Left hindlimb (tissue), 1 donor: ENCODE measurements at regions not wholly inside any gene's neighbourhood (a gene's known extent, or its start where the extent isn't known, plus 50 kb on each side); places are given as distances from the start of the nearest gene placed in this dataset.
A peak's percentile ranks its signal among the peaks of the same experiment; 100 is the strongest.
"Not testable (repeated sequence)": the region's sequence is repeated elsewhere in the genome, so short reads cannot be mapped to it uniquely, and the experiment has no call there.

Experiments used
- DNase-seq: peaks from one replicate; pipeline ENCODE4 v3.0.0-alpha.2; 2018

DNA sequence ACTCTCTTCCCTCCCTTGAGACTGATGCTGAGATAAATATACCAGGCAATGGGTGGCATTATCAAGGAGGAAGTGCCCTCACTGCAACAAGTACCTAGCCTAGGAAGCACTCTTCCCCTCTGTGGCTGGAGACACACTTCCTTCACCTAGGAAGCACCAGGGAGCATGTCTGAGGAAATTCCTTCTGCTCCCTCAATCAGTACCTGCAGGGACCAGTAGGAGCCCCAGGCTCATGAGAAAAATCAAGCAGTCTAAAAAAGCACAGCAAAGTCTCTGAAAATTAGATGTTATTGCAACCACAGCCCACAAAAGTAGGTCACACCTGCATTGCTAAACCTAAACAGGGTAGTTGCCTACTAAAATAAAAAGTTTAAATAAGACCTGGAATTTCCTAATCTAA lies 78.2 kb upstream of the TRPM1 start:
- DNase-seq, result no peak

DNA sequence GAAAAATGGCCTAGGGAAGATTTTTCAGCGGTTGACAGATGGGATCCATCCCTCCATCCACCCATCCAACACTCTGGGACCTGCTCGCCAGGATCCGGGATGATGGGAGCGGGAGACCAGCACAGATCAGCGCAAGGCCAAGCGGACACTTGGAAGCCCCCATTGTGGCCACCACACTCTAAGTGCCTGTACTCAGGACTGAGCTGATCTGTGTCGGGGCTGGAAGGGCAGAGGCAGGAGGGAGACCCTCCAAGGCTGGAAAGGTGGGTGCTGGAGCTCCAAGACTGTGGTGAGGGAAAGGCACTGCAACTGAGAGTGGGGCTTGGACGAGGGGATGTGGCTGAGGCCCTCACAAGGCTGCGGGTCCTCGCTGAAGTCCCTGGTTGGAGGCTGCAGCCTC lies 91.8 kb upstream of the TRPM1 start:
- no peak for DNase-seq

DNA sequence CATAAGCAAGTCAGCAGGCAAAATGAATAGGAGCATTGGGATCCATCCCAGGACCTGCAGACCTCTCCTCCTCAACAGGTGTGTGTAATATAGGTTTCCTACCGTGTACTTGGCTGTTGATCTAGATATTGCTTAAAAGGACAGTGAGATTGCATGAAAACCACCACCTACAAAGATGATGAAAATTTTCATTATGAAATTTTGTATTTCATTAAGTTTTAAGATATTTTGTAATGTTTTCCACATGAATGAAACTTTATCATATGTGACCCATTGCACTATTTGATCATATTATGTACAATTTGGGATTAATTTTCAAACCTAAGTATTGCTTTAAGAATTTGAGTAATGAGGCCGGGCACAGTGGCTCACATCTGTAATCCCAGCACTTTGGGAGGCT lies 94.3 kb upstream of the TRPM1 start:
- DNase-seq, result no peak

DNA sequence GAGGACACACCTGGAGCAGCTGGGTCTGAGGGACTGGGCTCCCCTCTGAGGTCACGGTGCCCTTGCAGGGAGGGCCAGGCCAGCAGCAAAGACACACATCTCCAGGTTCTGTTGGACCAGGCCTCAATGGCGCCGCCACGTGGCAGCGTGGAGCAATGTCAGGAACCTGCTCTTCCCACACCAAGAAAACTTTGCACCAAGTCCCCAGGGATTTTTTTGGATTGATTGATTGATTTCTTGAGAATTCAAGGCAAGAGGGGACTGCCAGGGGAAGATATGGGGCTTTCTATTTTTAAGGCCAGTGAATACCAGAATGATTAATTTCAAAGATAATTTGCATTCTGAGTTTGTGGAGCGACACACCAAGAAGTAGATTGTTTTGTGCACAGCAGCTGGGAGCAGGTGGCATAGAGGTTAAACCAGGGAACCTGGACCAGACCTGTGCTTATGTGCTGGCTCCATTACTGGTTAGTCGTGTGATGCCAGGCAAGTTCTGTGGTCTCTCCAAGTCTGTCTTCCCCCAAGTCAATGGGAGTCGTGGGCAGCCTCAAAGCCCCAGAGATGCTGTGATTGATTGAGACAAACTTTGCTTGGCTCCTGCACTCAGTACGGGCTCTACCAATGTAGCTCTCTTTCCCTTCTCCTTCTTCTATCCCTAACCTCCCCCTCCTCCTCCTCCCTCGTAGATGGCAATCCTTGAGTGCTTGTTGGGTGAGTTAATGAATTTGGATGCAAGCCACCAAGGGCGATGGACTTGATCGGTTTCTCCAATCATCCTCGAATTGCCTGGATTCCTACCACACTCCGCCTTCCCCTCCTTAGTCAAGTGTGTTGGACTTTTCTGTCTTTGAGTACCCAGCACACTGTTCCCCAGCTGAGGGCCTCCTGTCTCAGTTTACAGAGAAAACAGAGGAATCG lies 96.2 kb upstream of the TRPM1 start:
- DNase-seq, result no peak

DNA sequence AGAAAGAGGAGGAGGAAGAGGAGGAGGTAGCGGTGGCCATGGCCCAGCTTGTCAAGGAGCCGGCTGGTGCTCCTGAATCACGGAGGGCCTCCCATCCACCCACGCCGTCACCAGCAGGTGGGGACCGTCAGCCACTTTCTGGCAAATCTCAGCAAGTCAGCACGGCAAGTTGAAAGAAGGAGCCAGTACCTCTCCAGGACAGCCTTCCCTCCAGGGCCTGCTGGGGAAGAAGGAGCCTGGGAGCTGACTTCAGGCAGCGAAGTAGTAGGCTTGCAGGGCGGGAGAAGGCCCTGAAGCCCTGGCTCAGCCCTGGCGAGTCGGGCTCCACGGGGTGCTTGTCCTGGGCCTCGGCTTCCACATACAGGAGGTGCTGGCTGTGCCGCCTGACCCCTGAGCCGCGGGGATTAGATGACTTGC lies 99.2 kb upstream of the TRPM1 start:
- DNase-seq, result peak; percentile 78

DNA sequence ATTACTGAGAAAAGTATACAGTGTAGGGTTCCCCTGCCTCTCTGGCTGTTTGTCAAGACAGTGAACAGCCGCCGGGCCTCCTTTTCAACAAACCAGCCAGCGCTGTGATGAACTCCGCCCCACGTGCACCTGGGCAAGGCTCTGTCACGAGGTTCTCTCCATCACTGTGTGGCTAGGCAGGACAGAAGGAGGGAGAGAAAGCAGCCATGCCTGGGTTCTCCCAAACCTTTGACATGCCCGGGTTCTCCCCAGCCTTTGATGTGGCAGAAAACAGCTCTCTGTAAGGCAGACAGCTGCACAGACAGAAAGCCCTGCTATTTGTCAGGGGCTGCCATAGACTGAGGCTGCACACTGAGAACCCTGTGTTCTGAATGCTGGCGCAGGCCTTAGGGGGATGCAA lies 101.4 kb upstream of the TRPM1 start:
- no peak for DNase-seq

DNA sequence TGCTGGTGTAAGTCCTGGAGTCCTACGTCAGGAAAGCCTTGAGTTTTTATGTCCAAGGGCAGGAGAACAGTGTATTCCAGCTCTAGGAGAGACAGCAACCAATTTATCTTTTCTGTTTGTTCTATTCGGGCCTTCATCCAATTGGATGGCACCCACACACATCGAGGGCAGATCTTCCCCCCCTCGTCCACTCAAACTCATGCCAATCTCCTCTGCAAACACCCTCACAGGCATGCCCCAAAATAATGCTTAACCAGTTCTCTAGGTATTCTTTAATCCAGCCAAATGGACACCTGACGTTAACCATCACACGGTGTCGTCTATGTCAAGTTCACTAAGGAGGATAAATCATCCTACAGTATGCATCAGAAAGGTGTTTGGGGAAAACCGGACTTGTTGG lies 102.5 kb upstream of the TRPM1 start:
- DNase-seq, result no peak

DNA sequence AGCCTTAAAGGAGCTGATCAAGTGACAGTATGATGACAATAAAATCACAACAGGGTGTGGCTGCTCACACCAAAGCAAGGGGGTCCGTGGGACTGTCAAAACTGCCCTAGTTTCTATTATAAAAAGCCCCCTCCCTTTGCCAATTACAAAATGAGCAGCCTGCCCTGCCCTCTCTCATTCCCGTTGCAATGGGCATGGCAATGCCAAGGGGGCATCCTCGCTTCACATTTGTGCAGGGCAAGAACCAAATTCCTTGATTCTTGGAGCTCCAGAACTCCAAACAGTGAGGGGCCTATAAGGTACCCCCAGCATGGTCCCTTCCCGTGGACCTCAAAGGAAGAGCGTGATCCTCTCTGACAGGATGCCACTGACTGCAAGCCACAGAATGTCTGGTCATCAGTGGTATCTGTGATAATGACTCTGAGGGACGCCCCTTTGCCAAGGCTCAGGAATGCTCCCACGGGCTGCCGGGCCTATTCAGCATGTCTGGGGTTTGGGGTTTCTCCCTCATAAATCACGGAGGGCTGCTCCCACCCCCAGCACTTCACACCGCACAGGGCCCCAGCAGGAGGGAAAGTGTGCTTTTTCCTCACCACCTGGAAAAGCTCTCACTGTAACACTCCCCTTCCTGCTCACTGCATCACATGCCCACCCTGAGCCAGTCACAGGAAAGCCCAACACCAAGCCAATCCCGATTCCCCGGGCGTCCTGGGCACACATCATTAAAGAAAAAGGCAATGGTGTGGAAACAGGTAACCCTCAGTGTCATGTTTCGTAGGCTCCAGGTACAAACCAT lies 105.1 kb upstream of the TRPM1 start:
- DNase-seq, result no peak

DNA sequence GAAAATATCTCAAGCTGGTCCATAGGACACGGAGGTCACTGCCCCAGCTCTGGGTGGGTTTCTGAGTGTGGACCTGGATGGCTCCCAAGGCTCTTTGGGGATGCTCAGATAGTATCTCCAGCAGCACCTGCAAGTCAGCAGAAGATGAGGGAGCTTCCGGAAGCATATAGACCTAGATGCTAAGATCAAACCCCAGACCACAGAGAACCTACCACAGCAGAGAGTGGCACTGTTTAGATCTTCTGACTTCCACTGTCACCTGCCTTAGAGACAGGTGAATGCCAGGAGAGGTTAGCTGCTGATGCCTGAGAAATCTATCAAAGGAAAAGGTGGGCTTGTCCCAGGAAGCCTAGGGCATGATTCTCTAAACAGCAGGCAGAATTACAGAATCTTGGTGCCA lies 105.7 kb upstream of the TRPM1 start:
- DNase-seq, result no peak

DNA sequence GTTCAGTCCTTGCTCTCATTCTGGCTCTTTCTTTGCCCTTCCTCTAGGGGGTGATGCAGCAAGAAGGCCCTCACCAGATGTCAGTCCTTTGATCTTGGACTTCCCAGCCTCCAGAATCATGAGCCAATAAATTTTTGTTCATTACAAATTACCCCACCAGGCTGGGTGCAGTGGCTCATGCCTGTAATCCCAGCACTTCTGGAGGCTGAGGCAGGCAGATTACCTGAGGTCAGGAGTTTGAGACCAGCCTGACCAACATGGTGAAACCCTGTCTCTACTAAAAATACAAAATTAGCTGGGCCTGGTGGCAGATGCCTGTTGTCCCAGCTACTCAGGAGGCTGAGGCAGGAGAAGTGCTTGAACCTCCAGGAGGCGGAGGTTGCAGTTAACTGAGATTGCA lies 106.3 kb upstream of the TRPM1 start:
- not testable (repeated sequence) for DNase-seq

DNA sequence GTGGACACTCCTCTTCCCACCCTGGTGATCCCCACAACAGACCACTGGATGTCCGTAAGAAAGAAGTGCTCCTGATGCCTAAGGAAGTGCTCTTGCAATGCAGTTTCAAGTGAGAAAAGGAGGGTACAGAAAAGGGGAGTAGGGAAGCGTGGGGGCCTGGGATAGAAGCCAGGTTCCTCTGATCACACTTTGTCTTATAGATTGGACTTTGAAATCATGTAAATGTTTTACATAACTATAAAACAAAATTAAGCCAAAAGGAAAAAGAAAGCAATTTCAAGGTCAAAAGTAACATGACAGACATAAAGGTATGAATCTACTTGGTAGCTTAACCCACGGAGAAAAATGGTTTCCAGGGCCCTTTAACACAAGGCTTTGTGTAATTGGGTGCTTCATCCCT lies 107.3 kb upstream of the TRPM1 start:
- no peak for DNase-seq

DNA sequence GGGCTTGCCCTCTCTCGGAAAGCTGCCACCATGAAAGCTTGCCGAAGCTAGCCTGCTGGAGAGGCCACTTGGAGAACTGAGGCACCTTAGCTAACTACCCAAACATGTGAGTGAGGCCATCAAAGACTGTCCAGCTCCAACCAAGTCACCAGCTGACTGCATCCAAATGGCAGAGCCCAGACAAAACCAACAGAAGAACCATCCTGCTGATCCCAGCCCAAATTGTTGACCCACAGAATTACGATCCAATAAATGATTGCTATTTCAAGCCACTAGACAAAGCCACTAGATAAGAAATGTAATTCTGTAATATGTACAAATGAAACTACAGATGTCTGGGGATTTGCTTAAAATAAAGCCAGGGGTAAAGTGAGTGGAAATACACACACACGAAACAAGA lies 109.8 kb upstream of the TRPM1 start:
- no peak for DNase-seq

DNA sequence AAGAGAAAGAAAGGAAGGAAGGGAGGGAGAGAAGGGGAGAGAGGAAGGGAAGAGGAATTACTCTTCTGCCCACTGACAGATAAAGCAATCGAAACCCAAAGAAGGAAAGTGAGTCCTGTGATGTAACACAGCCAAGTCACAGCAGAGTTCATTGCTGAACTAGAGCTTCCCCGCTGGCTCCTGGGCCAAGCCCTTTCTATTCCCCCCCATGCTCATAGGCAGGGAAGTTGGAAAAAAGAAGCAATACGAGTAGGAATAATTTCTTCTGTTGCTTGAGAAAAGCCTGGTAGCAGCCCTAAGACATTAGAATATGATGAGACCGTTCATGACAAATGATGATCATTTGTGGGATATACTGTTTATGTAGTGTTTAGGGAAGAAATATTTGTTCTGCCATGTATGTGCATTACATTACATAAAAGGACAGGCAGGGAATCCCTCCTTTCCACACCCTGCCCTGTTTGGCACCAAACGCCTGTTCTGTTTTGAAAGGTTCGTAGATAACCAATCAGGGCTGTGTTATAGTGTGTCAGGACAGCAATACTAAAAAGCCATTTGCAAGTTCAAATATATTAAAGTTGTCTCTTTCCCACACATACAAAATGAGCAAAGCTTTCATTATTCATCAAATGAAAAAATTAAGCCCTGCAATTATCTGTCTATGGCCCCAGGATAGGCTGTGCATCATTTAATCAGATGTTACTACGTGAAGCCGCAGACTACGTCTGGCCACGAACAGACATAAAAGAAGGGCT lies 111.0 kb upstream of the TRPM1 start:
- no peak for DNase-seq

DNA sequence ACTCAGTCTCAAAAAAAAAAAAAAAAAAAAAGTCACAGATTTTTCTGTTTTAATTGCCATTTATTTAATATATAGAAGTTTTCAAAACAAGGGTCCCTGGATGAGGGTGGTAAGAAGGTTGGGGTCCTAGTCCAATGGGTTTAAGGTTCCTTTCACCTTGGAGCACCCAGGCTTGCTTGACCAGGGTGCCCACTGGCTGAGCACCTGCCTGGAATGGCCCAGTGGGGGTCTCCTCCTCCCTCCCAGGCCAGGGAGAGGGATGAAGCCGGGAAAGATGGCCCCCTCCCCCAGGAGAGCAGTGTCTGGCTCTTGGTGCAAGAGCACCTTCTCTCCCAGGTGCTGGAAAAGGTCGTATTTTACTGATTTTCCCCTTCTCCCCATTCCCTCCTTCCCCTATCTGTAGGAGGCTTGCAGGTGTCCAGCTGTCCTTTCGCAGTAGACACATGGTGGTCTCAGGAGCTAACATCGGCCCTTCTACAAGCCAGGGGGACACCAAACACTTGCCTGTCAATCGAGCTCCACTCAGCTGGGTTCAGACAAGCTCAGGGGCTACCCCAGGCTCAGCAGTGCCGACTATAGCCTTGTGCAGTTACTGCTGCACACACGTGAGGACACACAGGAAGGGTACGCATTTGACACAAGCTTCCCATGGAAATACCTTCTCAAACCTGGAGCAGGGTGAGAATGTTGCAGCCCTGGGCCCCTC lies 112.3 kb upstream of the KLF13 start:
- no peak for DNase-seq

DNA sequence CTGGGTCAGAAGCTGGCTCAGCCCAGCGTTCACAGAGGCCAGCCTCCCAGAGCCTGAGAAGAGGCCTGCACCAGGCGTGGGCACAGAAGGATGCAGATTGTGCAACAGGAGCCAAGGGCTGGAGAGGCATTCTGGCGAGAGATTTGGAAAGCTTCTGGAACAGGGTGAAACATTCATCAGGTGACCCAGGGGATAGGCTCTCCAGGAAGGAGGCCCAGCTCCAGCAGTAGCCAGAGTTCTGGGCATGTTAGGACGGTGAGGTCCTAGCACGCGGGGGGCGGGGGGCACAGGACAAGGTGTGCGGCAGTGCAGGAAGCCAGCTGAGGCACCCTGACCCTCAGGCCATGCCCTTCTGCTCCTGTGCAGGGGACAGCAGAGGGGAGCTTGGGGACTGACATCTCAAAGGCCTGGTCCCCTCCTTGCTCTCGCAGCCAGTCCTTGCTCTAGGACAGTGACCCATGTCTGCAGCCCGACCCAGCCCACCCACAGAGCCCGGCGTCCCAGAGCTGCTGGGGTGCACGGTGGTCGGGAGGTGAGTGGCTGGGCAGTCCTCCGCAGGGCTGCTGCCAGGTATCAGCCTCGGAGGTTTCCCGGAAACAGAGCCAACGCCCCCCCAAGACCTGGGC lies 111.7 kb upstream of the KLF13 start:
- no peak for DNase-seq

DNA sequence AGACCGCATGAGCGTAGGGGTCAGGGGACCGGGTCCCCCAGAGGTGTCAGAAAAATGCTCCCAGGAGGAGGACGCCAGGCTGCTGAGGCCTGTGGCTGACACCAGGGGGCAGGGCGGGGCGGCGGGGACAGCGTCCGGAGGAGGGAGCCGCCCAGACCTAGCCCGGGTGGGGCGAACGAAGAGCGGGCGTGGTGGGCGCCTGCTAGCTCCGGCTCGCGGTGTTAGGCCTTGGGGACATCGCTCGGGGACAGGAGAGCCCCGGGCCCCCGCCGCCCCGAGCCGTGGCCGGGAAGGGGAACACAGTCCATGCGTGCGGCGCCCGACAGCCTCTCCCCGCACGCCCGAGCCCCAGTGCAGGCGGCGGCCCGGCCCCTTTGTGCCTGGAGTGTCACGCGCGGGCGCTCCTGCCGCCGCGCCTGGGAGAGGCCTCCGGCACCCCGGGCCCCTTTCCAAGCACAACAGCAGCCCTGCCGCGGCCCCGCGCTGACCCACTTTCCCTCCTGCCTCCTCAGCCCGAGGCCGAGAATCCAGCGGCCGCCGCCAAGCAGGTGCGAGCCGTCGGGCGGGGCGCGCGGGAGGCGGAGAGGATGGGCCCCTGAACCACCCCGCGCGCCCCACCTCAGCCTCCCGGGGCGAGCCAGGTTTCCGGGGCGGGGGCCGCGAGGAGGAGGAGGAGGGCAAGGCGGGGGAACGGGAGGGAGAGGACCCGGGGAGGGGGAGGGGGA lies 111.0 kb upstream of the KLF13 start:
- DNase-seq, result peak; percentile 82

DNA sequence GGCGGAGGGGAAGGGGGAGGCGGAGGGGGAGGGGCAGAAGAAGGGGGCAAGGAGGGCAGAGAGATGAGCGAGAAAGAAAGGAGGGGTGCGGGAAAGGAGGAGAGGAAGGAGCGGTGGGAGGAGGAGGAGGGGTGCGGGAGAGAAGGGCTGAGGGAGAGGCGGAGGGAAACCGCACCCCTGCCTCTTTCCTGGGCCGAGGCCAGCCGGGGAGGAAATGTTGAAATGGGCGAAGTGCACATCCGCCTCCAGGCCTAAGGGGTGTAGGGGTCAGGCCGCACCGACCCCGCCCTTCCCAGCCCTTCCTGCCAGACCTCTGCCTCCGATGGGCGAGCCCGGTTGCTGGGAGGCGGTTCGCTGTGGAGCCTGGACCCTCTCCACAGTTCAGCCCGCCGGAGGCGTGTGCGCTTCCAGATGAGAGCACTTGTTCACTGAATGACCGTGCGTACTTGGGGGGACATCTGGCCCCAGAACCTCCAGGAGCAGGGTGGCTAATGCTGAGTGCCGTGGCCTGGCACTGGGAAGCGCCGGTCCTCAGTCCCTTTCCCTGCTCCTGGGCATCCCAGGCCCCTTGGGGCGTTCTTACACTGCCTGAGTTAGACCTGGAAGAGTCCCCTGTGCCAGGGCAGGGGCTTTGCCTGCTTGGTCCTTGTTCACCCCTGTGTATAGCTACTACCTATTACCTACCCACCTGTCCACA lies 110.3 kb upstream of the KLF13 start:
- peak; percentile 82 for DNase-seq

DNA sequence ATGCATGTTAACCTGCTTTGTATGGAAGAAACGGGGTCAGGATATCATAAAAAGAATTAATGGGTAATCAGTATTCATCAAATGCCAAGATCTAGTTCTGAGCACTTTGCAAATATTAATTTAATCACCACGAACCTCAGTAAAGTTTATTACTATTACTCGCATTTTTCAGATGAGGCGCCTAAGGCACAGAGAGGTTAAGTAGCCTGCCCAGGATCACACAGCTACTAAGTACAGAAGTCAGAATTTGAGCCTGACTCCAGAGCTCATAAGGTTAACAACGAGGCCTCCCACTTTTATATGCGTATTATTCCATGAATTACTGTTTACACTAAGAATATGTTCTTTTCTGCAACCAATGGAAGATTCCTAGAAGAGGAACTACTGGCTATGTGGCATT lies 109.6 kb upstream of the KLF13 start:
- no peak for DNase-seq

DNA sequence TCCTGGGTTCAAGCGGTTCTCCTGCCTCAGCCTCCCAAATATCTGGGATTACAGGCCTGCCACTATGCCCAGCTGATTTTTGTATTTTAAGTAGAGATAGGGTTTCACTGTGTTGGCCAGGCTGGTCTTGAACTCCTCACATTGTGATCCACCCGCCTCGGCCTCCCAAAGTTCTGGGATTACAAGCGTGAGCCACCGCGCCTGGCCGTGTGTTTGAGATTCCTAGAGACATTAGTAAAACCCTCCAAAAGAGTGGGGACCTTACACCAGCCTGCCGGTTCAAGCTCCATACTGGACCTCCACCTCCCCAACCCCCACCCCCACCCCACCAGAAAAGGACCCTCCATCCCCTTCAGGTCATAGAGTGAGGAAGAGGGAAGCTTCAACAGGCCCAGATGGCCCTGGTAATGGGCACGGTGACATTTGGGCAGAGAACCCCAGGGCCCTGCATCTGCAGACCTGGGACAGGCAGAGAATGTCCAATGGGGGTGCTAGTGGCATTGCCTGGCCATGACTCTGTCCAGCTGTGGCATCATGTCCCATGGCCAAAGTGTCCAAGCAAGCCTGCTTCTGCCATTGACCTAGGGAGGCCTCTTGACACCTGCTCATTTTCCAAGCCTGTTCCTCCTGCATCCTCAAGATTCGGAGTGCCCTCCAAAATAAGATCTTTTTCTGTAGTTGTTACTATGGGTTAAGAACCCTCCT lies 108.9 kb upstream of the KLF13 start:
- DNase-seq, result no peak

DNA sequence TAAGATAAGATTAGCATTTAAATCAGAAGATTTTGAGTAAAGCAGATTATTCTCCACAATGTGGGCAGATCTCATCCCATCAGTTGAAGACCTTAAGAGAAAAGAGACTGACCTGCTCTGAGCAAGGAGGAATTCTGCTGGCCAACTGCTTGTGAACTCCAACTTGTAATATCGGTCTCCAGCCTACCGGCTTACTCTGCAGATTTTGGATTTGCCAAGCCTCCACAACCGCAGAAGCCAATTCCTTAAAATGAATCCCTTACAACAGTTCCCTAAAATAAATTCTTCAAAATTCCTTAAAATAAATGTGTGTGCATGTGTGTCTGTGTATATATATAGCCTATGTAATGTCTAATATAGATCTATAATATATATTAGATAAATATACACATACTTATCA lies 107.4 kb upstream of the KLF13 start:
- DNase-seq, result no peak
